Activated T-cell treated with anti-CD3 and anti-CD28 coated beads, Interleukin-2, amount 50 U/mL, for 4 hours (primary cell): ENCODE measurements at regions not wholly inside any gene's neighbourhood (a gene's known extent, or its start where the extent isn't known, plus 50 kb on each side); places are given as distances from the start of the nearest gene placed in this dataset.

Source experiments
- ATAC-seq, 2 donors: fragments of 200-7000 bp; cut with Tn5 transposase; one replicate each; pipeline ENCODE4 v1.10.0; 2021
- DNase-seq: peaks from one replicate; pipeline ENCODE4 v3.0.0-alpha.2; 2020
- H3K27me3 Mint-ChIP-seq: one replicate; pipeline ENCODE4 v1.8.0; 2021; ENCODE audit warnings: low read depth, mixed read lengths
- H3K36me3 Mint-ChIP-seq: one replicate; pipeline ENCODE4 v1.8.0; 2022; ENCODE audit warnings: mixed read lengths; ENCODE audit not compliant: insufficient read depth
- H3K4me1 Mint-ChIP-seq: one replicate; pipeline ENCODE4 v1.8.0; 2021; ENCODE audit warnings: low read depth, mixed read lengths
- H3K4me3 Mint-ChIP-seq: one replicate; pipeline ENCODE4 v1.8.0; 2021; ENCODE audit warnings: mild to moderate bottlenecking, moderate library complexity, mixed read lengths
- H3K9me3 Mint-ChIP-seq: one replicate; pipeline ENCODE4 v1.8.0; 2021; ENCODE audit warnings: mixed read lengths

GRCh38 chr13:87903553-87903952 is 232.4 kb downstream of the SLITRK5 start:
- Mint-ChIP-seq H3K36me3 (no peaks in the 10 kb centered on the region), H3K27me3 (no peaks in the 10 kb centered on the region), H3K4me1 (no peaks in the 10 kb centered on the region), H3K9me3 (peaks cover 4% of the 10 kb centered on the region), H3K4me3 (no peak overlapping the region)
- DNase-seq (no peak), ATAC-seq (no peak)

GRCh38 chr13:87906411-87906810 is 235.2 kb downstream of the SLITRK5 start:
- Mint-ChIP-seq H3K27me3 (no peaks in the 10 kb centered on the region), H3K4me3 (no peak overlapping the region), H3K9me3 (peaks cover 8% of the 10 kb centered on the region), H3K4me1 (no peaks in the 10 kb centered on the region), H3K36me3 (no peaks in the 10 kb centered on the region)
- ATAC-seq (no peak), DNase-seq (no peak)

- peaks cover 8% of the 10 kb centered on the region for H3K9me3 Mint-ChIP-seq
- H3K4me1 Mint-ChIP-seq = no peaks in the 10 kb centered on the region
- ATAC-seq (no peak), DNase-seq (no peak)
- no peak overlapping the region for H3K4me3 Mint-ChIP-seq
- no peaks in the 10 kb centered on the region for H3K36me3 Mint-ChIP-seq
- H3K27me3 Mint-ChIP-seq = no peaks in the 10 kb centered on the region
These were observed 236.0 kb downstream of the SLITRK5 start for GRCh38 chr13:87907202-87907601.

GRCh38 chr13:87919956-87920355 is 248.8 kb downstream of the SLITRK5 start:
- H3K9me3 Mint-ChIP-seq = peaks cover 12% of the 10 kb centered on the region
- DNase-seq (no peak), ATAC-seq (no peak)
- no peak overlapping the region for H3K4me3 Mint-ChIP-seq
- H3K36me3 Mint-ChIP-seq = no peaks in the 10 kb centered on the region
- no peaks in the 10 kb centered on the region for H3K4me1 Mint-ChIP-seq
- H3K27me3 Mint-ChIP-seq = no peaks in the 10 kb centered on the region

GRCh38 chr13:87923753-87924152 is 252.6 kb downstream of the SLITRK5 start:
- Mint-ChIP-seq H3K4me3 (no peak overlapping the region), H3K36me3 (no peaks in the 10 kb centered on the region), H3K9me3 (peaks cover 8% of the 10 kb centered on the region), H3K27me3 (no peaks in the 10 kb centered on the region), H3K4me1 (no peaks in the 10 kb centered on the region)
- DNase-seq = no peak
- no peak for ATAC-seq

- no peak overlapping the region for H3K4me3 Mint-ChIP-seq
These were observed 253.8 kb downstream of the SLITRK5 start for GRCh38 chr13:87925006-87925405.

GRCh38 chr13:87940776-87941175 is 269.6 kb downstream of the SLITRK5 start:
- no peaks in the 10 kb centered on the region for H3K36me3 Mint-ChIP-seq
- ATAC-seq (no peak), DNase-seq (no peak)
- no peaks in the 10 kb centered on the region for H3K4me1 Mint-ChIP-seq
- no peak overlapping the region for H3K4me3 Mint-ChIP-seq
- H3K27me3 Mint-ChIP-seq = no peaks in the 10 kb centered on the region
- peaks cover 3% of the 10 kb centered on the region for H3K9me3 Mint-ChIP-seq

More at GRCh38 chr13:87925006-87925405, 253.8 kb downstream of the SLITRK5 start:
- Mint-ChIP-seq H3K9me3 (peaks cover 5% of the 10 kb centered on the region), H3K27me3 (no peaks in the 10 kb centered on the region), H3K36me3 (no peaks in the 10 kb centered on the region), H3K4me1 (no peaks in the 10 kb centered on the region)
- ATAC-seq = no peak
- no peak for DNase-seq

- DNase-seq = no peak
- no peaks in the 10 kb centered on the region for H3K27me3 Mint-ChIP-seq
- H3K4me1 Mint-ChIP-seq = no peaks in the 10 kb centered on the region
- H3K9me3 Mint-ChIP-seq = peaks cover 3% of the 10 kb centered on the region
- H3K36me3 Mint-ChIP-seq = no peaks in the 10 kb centered on the region
- ATAC-seq = no peak
- H3K4me3 Mint-ChIP-seq = no peak overlapping the region
These were observed 270.1 kb downstream of the SLITRK5 start for GRCh38 chr13:87941226-87941625.

- Mint-ChIP-seq H3K27me3 (no peaks in the 10 kb centered on the region), H3K36me3 (no peaks in the 10 kb centered on the region), H3K9me3 (peaks cover 3% of the 10 kb centered on the region), H3K4me3 (no peak overlapping the region), H3K4me1 (no peaks in the 10 kb centered on the region)
- DNase-seq = no peak
- no peak for ATAC-seq
These were observed 271.0 kb downstream of the SLITRK5 start for GRCh38 chr13:87942205-87942604.

- H3K4me1 Mint-ChIP-seq = no peaks in the 10 kb centered on the region
- ATAC-seq (no peak), DNase-seq (no peak)
- H3K36me3 Mint-ChIP-seq = no peaks in the 10 kb centered on the region
- no peaks in the 10 kb centered on the region for H3K27me3 Mint-ChIP-seq
- no peak overlapping the region for H3K4me3 Mint-ChIP-seq
- peaks cover 3% of the 10 kb centered on the region for H3K9me3 Mint-ChIP-seq
These were observed 272.9 kb downstream of the SLITRK5 start for GRCh38 chr13:87944038-87944437.

GRCh38 chr13:87952377-87952776 is 281.2 kb downstream of the SLITRK5 start:
- no peak overlapping the region for H3K4me3 Mint-ChIP-seq
- no peaks in the 10 kb centered on the region for H3K9me3 Mint-ChIP-seq
- H3K27me3 Mint-ChIP-seq = no peaks in the 10 kb centered on the region
- ATAC-seq = no peak
- H3K4me1 Mint-ChIP-seq = no peaks in the 10 kb centered on the region
- no peak for DNase-seq
- H3K36me3 Mint-ChIP-seq = no peaks in the 10 kb centered on the region

- no peak for ATAC-seq
- no peak overlapping the region for H3K4me3 Mint-ChIP-seq
- H3K36me3 Mint-ChIP-seq = no peaks in the 10 kb centered on the region
- no peak for DNase-seq
- no peaks in the 10 kb centered on the region for H3K4me1 Mint-ChIP-seq
- H3K9me3 Mint-ChIP-seq = no peaks in the 10 kb centered on the region
- no peaks in the 10 kb centered on the region for H3K27me3 Mint-ChIP-seq
These were observed 282.2 kb downstream of the SLITRK5 start for GRCh38 chr13:87953381-87953780.

- H3K36me3 Mint-ChIP-seq = no peaks in the 10 kb centered on the region
- H3K9me3 Mint-ChIP-seq = no peaks in the 10 kb centered on the region
- no peak overlapping the region for H3K4me3 Mint-ChIP-seq
- DNase-seq (no peak), ATAC-seq (no peak)
- no peaks in the 10 kb centered on the region for H3K27me3 Mint-ChIP-seq
- H3K4me1 Mint-ChIP-seq = no peaks in the 10 kb centered on the region
These were observed 282.9 kb downstream of the SLITRK5 start for GRCh38 chr13:87954091-87954490.

- no peaks in the 10 kb centered on the region for H3K9me3 Mint-ChIP-seq
- H3K4me1 Mint-ChIP-seq = no peaks in the 10 kb centered on the region
- no peaks in the 10 kb centered on the region for H3K36me3 Mint-ChIP-seq
- H3K4me3 Mint-ChIP-seq = no peak overlapping the region
- DNase-seq (no peak), ATAC-seq (no peak)
- no peaks in the 10 kb centered on the region for H3K27me3 Mint-ChIP-seq
These were observed 290.4 kb downstream of the SLITRK5 start for GRCh38 chr13:87961546-87961945.

GRCh38 chr13:87972568-87972967 is 301.4 kb downstream of the SLITRK5 start:
- no peak for DNase-seq
- Mint-ChIP-seq H3K4me3 (no peak overlapping the region), H3K4me1 (no peaks in the 10 kb centered on the region), H3K27me3 (no peaks in the 10 kb centered on the region), H3K9me3 (no peaks in the 10 kb centered on the region), H3K36me3 (no peaks in the 10 kb centered on the region)
- no peak for ATAC-seq

GRCh38 chr13:87975035-87975434 is 303.9 kb downstream of the SLITRK5 start:
- H3K4me3 Mint-ChIP-seq = no peak overlapping the region
- no peaks in the 10 kb centered on the region for H3K9me3 Mint-ChIP-seq
- no peaks in the 10 kb centered on the region for H3K36me3 Mint-ChIP-seq
- H3K27me3 Mint-ChIP-seq = no peaks in the 10 kb centered on the region
- DNase-seq (no peak), ATAC-seq (no peak)
- no peaks in the 10 kb centered on the region for H3K4me1 Mint-ChIP-seq
